GM21576 (cell line): ENCODE measurements at regions not wholly inside any gene's neighbourhood (a gene's known extent, or its start where the extent isn't known, plus 50 kb on each side); places are given as distances from the start of the nearest gene placed in this dataset.
"Not testable (repeated sequence)": the region's sequence is repeated elsewhere in the genome, so short reads cannot be mapped to it uniquely, and the experiment has no call there.

Experiments used
- ATAC-seq: cut with Tn5 transposase; IDR thresholded peaks from one replicate; pipeline ENCODE4 v1.9.1; 2021; ENCODE audit warnings: mild to moderate bottlenecking, moderate library complexity; ENCODE audit not compliant: unreplicated experiment

DNA sequence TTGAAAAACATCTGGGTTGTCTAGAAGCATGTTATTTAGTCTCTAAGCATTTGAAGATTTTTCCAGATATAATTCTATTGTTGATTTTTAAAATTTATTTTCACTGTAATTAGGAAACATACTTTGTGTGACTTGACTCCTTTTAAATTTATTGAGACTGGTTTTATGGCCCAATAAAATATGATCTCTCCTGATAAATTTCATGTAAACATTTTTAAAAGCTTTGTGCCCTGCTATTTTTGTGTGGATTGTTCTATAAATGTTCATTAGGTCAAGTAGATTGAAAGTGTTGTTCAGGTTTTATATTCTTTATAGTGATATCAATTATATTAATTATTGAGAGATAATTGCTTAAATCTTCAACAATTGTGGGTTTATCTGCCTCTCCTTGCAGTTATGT lies 105.4 kb downstream of the RFX6 start:
- no peak for ATAC-seq

DNA sequence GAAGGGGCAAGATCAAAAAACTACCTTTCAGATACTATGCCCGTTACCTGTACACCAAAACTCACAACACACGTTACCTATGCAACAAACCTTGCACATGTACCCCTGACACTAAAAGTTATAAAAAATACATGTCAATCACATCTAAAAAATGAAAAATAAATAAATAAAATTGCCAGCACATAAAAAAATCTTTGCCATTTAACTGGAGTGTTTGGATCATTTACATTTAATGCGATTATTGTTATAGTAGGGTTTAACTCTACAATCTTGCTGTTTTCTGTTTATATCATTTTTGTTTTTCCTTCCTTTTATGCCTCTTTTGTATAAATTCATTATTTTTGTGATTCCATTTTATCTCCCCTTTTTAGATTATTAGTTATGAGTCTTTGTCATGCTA lies 106.3 kb downstream of the RFX6 start:
- ATAC-seq, result no peak

DNA sequence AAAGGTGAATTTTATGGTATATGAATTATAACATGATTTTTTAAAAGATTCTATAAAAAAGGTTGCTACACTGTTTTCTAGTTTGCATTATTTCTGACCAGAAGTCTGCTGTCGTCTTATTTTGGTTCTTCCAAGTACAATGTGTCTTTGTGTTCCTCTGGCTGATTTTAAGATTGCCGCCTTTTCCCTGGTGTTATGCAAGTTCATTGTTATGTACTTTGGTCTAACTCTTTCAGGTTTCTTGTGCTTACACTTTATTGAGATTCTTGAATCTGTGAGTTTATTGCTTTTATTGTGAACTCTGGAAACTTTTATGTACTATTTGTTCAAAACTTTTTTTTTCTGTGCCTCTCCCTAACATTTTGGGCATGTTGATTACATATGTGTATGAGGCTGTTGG lies 109.8 kb downstream of the RFX6 start:
- no peak for ATAC-seq

DNA sequence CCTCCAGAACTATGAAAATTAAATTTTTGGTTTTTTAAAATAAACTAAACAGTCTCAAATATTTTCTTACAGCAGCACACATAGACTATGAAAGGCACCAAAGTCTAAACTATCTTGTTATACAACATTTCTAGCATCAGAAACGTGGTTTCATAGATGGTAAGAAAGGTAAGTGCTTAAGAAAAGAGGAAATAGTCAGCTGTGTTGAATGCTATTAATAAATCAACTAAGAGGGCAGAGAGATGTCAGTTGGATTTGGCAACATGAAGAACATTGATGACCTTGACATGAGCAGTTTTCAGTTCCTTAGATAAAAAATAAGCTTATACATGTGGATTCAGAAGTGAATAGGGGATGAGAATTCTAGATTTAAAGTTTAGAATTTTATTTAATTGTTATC lies 113.6 kb downstream of the RFX6 start:
- no peak for ATAC-seq

DNA sequence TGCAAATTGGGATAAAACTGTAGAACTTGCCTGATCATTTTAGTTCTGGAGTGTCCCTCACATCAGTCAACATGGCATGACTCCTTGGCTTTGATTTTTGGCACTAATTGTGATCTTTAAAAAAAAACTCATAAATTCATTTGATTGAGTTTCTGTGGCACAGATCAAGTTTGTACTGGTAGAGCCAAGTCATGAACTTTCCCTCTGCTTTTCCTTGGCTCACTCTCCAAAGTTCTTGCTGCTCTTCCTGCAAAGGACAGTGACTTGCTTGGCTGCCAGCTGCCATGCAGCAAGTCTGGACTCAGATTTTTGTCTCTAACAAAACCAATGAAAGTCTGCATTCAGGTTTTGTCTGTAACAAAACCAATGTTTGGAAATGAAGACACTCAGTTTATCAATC lies 115.5 kb downstream of the RFX6 start:
- no peak for ATAC-seq

DNA sequence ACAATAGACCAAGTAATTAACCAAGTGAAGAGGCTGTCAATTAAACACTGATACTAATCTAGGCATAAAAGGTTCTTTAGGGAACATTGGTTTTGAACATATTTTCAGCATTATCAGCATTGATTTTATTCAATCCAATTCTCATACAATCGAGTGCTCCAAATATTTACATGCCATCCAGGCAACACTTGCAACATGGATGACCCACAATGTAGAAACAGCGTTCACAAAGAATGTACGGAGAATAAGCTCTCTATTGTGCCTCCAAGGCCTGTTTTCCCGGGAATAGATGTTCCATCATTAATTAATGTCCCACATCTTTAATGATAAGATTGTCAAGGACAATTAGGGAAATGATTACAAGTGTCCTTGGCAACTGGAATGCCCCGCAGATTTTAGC lies 117.4 kb downstream of the RFX6 start:
- ATAC-seq, result no peak

DNA sequence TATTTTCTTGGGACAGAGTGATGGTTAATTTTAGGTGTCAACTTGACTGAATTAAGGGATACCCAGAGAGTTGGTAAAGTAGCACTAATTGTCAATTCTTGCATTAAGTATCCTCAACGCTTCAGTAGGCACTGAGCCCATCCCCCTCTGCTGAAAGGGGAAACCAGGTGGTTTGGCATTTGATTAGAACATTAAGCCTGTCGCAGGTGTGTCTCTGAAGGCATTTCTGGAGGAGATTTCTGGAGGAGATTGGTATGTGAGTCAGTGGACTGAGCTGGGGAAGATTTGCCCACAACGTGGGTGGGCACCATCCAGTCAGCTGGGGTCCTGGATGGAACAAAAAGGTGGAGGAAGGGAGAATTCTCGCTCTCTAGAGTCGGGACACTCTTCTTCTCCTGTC lies 119.8 kb downstream of the RFX6 start:
- ATAC-seq, result no peak

DNA sequence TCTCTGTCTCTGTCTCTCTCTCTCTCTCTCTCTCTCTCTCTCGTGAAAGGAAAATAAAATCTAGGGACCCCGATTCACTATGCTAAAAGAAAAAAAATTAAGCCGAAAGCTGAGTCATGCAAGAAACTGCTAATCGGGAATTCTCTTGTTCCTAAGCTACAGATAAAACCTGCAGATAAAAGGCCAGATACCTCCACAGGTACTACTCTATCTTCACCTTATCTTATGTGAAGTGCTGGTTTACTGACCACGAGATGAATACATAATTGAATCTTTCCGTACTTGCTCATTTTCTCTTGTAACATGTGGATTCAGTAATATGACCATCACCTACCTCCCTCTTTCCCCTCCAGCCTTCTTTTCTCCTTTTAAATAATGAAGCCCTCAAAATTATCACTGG lies 120.5 kb downstream of the RFX6 start:
- ATAC-seq, result no peak

DNA sequence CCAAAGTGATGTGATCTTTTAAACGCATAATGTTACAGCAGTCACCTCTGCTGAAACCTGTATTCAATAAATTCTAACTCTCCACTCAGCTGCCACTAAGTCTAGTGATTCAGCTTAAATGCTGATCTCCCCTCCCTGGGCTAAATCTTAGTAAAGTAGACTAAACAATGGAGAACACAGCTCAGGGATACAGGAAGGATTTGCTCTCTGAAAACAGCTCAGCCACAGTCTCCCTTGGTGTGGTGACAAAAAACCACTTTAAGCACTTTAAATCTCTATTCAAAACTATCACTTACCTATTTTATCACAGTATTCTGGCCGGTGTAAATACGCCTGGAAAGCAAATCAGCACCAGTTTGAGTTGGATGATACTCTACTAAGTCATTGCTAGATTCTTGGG lies 130.6 kb downstream of the RFX6 start:
- ATAC-seq, result no peak

DNA sequence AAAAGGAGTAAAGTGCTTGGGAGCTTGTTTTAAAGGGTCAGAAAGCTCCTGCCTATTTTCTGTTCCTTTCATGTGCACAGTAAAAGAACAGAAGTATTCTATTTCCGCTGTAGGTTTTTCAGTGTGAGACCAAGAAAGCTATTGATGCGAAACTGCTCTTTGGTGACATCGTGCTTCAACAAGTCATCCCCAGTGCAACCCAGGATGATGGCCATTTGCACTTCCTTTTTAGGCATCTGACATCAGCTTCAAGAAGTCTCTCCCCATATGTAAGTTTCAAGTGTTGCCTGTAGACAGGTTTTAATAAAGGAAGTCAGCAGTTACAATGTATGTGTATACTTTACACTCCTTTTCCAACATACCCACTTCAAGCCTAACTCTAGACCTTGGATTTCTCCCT lies 131.6 kb downstream of the RFX6 start:
- peak; percentile 92 for ATAC-seq

DNA sequence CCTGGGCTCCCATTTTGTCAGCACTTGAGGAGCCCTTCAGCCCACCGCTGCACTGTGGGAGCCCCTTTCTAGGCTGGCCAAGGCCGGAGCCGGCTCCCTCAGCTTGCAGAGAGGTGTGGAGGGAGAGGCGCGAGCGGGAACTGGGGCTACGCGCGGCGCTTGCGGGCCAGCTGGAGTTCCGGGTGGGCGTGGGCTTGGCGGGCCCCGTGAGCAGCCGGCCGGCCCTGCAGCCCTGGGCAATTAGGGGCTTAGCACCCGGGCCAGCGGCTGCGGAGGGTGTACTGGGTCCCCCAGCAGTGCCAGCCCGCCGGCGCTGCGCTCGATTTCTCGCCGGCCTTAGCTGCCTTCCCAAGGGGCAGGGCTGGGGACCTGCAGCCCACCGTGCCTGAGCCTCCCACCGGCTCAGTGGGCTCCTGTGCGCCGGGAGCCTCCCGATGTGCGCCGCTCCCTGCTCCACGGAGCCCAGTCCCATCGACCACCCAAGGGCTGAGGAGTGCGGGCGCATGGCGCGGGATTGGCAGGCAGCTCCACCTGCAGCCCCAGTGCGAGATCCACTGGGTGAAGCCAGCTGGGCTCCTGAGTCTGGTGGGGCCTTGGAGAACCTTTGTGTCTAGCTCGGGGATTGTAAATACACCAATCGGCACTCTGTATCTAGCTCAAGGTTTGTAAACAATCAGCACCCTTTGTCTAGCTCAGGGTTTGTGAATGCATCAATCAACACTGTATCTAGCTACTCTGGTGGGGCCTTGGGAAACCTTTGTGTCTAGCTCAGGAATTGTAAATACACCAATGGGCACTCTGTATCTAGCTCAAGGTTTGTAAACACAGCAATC lies 137.8 kb downstream of the RFX6 start:
- not testable (repeated sequence) for ATAC-seq

DNA sequence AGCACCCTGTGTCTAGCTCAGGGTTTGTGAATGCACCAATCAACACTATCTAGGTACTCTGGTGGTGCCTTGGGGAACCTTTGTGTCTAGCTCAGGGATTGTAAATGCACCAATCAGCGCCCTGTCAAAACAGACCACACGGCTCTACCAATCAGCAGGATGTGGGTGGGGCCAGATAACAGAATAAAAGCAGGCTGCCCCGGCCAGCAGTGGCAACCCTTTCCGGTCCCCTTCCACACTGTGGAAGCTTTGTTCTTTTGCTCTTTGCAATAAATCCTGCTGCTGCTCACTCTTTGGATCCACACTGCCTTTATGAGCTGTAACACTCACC lies 138.4 kb downstream of the RFX6 start:
- not testable (repeated sequence) for ATAC-seq

DNA sequence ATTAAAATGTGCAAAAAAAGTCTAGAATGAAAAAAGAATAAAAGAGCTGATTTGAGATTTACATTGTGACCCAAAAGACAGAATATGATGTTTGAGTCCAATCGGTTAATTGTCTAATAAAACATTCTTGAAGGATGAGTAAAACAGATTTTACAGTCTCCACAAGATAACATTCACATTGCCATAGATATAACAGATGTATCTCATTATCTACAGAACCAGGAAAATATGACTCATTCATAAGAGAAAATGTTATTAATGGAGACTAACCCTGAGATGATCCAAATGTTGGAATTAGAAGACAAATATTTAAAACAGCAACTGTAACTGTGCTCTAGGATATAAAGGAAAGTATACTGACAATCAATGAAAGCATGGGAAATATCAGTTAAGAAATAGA lies 141.7 kb downstream of the RFX6 start:
- no peak for ATAC-seq

DNA sequence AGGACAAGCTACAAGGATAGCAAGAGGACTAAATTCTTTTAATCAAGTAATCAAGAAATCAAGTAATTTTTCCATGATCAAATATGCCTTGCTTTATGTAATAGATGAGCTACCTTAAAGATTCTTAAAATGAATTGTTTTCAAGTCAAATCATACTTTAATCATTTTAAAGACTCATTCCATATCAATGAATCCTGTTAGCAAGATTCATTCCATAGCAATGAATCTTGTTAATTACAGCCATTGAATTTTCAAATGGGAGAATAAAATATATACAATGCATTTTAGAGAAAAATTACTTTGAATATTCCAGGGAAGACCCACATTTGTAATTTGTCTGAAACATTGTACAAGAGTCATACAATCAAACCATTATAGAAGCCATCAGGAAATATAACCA lies 145.7 kb downstream of the RFX6 start:
- no peak for ATAC-seq

DNA sequence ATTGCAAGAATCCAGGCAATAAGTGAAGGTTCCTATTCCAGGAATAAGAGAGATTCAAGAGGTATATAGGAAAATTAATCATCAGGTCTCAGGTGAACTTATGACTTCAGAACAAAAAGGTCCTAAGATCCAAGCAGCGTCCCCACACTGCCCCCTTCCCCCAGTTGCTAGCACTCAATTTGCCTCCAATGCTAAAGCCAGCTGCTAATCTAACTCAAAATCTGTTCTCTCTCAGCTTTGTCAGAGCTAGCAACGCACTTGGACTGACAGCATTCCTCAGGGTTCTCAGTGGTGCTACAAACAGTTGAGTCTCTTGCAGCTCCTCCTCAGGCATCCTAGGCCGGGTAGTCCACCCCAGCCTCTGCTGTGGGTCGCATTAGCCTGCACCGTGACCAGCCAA lies 148.3 kb downstream of the RFX6 start:
- no peak for ATAC-seq

DNA sequence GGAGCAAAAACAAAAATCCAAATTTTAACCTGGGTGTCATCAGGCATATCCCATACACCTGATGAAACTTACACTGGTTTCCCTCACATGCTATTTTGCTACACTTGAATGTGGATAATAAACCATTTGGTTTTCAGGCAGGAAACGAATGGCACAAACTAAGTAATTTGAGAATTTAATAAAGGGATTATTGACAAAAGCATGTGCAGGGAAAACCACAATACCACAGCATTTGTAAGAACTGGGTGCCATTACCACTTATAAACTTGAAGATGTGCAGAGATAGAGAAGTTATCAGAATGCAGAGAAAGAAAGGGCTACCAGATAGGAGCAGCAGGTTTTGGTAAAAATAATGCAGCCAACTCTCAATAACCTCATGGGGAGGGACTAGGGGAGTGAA lies 151.2 kb downstream of the RFX6 start:
- ATAC-seq, result no peak

DNA sequence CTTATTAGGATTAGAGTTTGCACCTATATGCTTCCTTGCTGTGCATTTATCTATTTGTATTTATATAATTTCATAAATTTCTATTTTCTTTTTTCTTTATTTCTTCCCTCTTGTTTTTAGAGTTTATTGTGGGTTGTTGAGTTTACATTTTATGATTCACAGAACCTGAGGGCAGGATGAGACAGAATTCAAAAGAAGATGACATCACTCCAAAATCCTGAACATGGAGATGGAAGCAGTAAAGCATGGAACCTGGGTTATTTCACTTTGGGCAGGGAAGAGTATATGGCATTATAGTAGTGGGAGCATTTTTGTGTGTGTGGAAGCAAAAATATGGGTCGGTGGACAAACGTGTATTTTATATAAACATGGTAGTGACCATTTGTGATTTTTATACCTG lies 157.5 kb downstream of the RFX6 start:
- ATAC-seq, result no peak

DNA sequence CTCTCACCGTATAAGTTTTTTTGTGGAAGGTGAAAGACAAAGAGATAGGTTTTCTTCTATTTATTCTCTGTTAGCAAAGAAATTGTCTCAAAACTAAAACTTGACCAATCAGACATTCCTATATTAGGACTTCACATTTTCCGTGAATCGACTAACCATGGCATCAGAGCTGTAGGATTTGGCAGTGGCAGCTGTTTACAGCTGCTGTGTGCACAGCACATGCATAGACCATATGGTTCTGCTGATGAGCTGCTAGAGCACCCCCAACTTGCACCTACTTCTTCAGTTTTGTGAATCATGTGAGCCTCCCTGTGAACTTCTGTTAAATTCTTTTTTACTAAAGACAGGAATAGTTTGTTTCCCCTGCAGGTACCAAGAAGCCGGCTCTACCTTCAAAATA lies 157.9 kb downstream of the RFX6 start:
- ATAC-seq, result no peak

DNA sequence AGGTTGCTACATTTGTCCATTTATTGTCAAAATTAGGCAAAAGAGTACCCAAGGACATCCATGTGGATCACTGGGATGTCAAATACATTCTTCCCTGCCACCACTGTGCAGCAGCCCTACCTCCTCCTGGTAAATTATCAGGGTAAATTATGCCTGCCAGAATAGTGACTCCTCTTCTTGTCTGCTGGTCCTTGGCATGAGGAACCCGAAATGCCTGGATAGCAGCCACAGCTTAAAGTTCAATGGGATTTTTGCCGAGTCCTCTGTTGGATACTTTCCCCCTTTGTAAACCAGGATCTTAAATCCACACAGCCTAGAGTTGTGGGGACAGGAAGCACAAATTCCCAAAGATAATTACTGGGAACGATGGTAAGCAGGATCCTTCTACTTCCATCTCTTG lies 173.3 kb downstream of the RFX6 start:
- no peak for ATAC-seq

DNA sequence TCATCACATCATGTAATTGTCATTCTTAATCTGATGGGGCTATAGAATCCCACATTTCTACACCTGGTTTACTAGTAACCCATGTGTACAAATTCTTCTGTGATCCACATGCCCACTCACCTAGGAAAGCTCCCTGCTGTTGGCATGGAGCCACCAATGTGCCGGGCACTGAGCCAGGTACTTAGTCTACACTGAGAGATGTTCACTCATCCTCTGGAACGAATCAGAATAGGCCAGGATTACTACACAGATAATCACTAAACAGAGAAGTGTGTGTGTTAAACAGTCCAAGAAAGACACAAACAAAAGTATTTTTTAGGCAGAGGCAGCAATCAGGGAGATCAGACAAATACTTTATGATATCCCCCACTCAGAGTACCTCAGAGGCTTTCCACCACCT lies 193.2 kb upstream of the VGLL2 start:
- no peak for ATAC-seq

DNA sequence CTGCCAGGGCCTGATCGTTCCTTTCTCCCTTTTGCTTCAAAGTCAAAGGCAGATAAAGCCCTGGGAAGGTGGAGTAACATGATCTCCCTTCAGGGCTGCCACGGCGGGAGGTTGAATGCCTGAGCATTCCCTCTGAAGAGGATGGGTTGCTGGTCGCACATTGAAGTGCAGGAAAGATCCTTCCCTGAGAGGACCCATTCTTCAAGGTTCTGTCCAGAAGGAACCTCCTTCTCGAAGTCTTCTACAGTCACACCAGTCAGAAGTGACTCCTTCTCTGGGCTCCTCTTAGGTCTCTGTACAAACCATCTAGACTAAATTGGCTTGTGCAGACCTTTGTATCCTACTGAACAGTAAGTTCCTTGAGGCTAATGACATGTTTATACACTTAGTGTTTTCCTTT lies 192.6 kb upstream of the VGLL2 start:
- ATAC-seq, result no peak

DNA sequence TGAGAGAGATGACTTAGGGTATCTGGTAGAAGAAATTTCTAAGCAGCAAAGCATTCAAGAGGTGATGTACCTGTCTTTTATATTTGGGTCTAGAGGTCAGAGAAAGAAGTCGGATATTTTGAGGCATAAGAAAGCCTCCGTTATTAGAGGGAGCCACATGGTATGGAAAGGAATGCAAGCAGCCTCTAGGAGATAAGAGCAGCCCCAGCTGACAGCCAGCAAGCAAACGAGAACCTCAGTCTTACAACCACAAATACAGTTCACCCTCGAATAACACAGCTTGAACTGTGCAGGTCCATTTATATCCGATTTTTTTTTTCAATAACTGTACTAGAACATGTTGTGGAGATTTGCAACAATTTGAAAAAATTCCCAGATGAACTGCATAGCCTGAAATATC lies 190.7 kb upstream of the VGLL2 start:
- ATAC-seq, result no peak

DNA sequence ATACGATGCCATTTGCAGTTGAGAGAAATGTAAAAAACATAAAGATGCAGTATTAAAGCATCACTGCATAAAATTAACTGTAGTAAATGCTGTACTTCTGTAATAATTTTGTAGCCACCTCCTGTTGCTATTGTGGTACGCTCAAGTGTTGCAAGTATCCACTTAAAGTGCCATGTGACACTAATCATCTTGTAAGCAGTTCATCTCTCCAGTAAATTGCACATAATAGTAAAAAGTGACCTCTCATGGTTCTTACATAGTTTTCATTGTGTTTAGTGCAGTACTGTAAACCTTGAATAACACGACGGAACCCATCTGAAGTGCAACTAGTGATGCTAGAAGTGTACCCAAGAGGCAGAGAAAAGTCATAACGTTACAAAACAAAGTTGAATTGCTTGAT lies 190.1 kb upstream of the VGLL2 start:
- ATAC-seq, result no peak
